ENCODE measurements at regions not wholly inside any gene's neighbourhood (a gene's known extent, or its start where the extent isn't known, plus 50 kb on each side); places are given as distances from the start of the nearest gene placed in this dataset.

DNA sequence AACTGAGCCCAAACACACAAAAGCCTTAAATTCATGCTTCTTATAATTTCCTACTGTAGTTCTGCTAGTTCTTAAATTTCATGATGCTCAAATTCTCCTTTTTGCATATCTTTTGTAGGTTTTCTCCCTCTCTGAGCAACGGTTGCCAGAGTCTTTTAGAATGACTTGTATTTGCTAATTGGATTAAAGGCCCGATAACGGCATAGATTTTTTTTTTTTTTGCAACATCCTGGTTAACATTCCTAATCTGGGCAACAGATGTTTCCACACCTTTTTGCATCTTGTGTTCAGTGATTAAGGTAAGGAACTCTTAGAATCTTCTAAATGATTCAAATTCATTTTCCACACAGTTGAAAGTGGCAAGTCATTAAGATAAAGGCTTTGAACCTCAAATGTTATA, 66.3 kb upstream of the ADGRG2 start:
- intact Hi-C loops (cut with micrococcal nuclease; ENCODE audit: unreplicated experiment) = no loop called here
- peak; percentile 75 for DNase-seq (ENCODE audit: low spot score)
- Histone ChIP-seq H3K4me3 (ENCODE audit: low read depth, low read length, poor library complexity, severe bottlenecking) (no peak overlapping the region), H3K27me3 (replicated peaks; ENCODE audit: insufficient read depth, low read depth, low read length, poor library complexity) (no peaks in the 10 kb centered on the region), H3K27ac (ENCODE audit: low read depth, low read length, poor library complexity, severe bottlenecking) (peak overlapping the region; percentile 53), H3K9me3 (ENCODE audit: low read depth, low read length, poor library complexity, severe bottlenecking) (peaks cover 6% of the 10 kb centered on the region), H3K4me1 (ENCODE audit: insufficient read depth, low read length, poor library complexity, severe bottlenecking) (peaks cover 42% of the 10 kb centered on the region), H3K36me3 (ENCODE audit: insufficient read depth, low read length, poor library complexity, severe bottlenecking) (no peaks in the 10 kb centered on the region)
- ChIA-PET POLR2A (ENCODE audit: low non-redundant PET) (no interaction called here), CTCF (no interaction called here)
- TF ChIP-seq, protein P1, sequence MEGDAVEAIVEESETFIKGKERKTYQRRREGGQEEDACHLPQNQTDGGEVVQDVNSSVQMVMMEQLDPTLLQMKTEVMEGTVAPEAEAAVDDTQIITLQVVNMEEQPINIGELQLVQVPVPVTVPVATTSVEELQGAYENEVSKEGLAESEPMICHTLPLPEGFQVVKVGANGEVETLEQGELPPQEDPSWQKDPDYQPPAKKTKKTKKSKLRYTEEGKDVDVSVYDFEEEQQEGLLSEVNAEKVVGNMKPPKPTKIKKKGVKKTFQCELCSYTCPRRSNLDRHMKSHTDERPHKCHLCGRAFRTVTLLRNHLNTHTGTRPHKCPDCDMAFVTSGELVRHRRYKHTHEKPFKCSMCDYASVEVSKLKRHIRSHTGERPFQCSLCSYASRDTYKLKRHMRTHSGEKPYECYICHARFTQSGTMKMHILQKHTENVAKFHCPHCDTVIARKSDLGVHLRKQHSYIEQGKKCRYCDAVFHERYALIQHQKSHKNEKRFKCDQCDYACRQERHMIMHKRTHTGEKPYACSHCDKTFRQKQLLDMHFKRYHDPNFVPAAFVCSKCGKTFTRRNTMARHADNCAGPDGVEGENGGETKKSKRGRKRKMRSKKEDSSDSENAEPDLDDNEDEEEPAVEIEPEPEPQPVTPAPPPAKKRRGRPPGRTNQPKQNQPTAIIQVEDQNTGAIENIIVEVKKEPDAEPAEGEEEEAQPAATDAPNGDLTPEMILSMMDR (conservative IDR thresholded peaks at IDR 0.05; ENCODE audit: low read depth, low read length) = no peak
- TF ChIP-seq EZH2 (IDR thresholded peaks at IDR 0.05; ENCODE audit: borderline replicate concordance, low read depth, low read length, poor library complexity, severe bottlenecking) = no peak
- no TSS peak for BruUV-seq (replicated peaks)

DNA sequence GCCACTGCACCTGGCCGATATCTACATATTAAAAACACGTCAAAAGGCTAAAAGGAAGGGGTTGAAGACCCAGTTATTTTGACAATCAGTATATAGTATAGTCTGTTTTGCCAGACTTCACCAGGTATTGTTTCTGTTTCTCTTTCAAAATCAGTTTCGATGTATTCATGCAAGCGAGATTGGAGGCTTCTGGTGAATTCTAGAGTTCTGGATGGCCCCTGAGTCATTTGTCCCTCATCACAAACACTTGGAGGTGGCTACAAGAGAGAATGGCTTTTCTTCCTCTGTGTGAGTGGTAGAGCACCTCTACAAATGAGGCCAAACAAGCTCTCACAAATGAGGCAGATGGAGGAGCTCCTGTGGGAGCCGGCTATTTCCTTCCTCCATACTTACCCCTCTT, 68.6 kb upstream of the ADGRG2 start:
- no TSS peak for BruUV-seq (replicated peaks)
- Histone ChIP-seq H3K27ac (ENCODE audit: low read depth, low read length, poor library complexity, severe bottlenecking) (no peak overlapping the region), H3K27me3 (replicated peaks; ENCODE audit: insufficient read depth, low read depth, low read length, poor library complexity) (no peaks in the 10 kb centered on the region), H3K4me1 (ENCODE audit: insufficient read depth, low read length, poor library complexity, severe bottlenecking) (peaks cover 29% of the 10 kb centered on the region), H3K36me3 (ENCODE audit: insufficient read depth, low read length, poor library complexity, severe bottlenecking) (no peaks in the 10 kb centered on the region), H3K9me3 (ENCODE audit: low read depth, low read length, poor library complexity, severe bottlenecking) (peaks cover 6% of the 10 kb centered on the region), H3K4me3 (ENCODE audit: low read depth, low read length, poor library complexity, severe bottlenecking) (no peak overlapping the region)
- ChIA-PET CTCF (no interaction called here), POLR2A (ENCODE audit: low non-redundant PET) (no interaction called here)
- intact Hi-C loops (cut with micrococcal nuclease; ENCODE audit: unreplicated experiment) = no loop called here
- TF ChIP-seq EZH2 (IDR thresholded peaks at IDR 0.05; ENCODE audit: borderline replicate concordance, low read depth, low read length, poor library complexity, severe bottlenecking) = no peak
- TF ChIP-seq, protein P1 (conservative IDR thresholded peaks at IDR 0.05; ENCODE audit: low read depth, low read length) = no peak
- no peak for DNase-seq (ENCODE audit: low spot score)

DNA sequence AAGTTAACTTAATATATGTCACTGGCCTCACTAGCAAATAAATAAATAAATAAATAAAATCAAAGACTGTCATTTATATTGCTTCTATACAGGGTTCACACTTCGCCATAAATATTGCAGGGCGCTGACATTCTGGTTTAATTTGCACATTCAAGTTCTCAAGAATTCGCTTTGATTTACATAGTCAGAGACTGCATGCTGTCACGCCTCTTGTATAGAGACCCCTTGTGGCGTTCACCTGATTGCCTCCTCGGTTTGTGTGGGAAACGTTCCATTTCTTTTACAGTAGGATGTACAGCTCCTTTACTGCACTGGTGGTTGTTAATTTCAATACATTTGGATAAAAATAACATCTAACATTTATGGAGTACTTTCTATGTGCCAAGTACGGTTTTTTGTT, 71.3 kb upstream of the ADGRG2 start:
- no TSS peak for BruUV-seq (replicated peaks)
- ChIA-PET POLR2A (ENCODE audit: low non-redundant PET) (no interaction called here), CTCF (no interaction called here)
- no peaks in the 10 kb centered on the region for H3K36me3 ChIP-seq (ENCODE audit: insufficient read depth, low read length, poor library complexity, severe bottlenecking)
- no peak overlapping the region for H3K4me3 ChIP-seq (ENCODE audit: low read depth, low read length, poor library complexity, severe bottlenecking)
- no peak overlapping the region for H3K27ac ChIP-seq (ENCODE audit: low read depth, low read length, poor library complexity, severe bottlenecking)
- no peaks in the 10 kb centered on the region for H3K27me3 ChIP-seq (replicated peaks; ENCODE audit: insufficient read depth, low read depth, low read length, poor library complexity)
- DNase-seq (ENCODE audit: low spot score) = peak; percentile 51
- no peak for TF ChIP-seq EZH2 (IDR thresholded peaks at IDR 0.05; ENCODE audit: borderline replicate concordance, low read depth, low read length, poor library complexity, severe bottlenecking)
- TF ChIP-seq, protein P1 (conservative IDR thresholded peaks at IDR 0.05; ENCODE audit: low read depth, low read length) = peak; percentile 35; the same call in 1 of the 2 replicates
- intact Hi-C loops (cut with micrococcal nuclease; ENCODE audit: unreplicated experiment) = no loop called here
- peaks cover 11% of the 10 kb centered on the region for H3K4me1 ChIP-seq (ENCODE audit: insufficient read depth, low read length, poor library complexity, severe bottlenecking)
- peaks cover 6% of the 10 kb centered on the region for H3K9me3 ChIP-seq (ENCODE audit: low read depth, low read length, poor library complexity, severe bottlenecking)

All from A673 (cell line).